IMR-90 (cell line): ENCODE measurements at regions not wholly inside any gene's neighbourhood (a gene's known extent, or its start where the extent isn't known, plus 50 kb on each side); places are given as distances from the start of the nearest gene placed in this dataset.

Experiments
- CEBPB ChIP-seq: IDR thresholded peaks from 2 replicates; pipeline ENCODE4 v1.6.1; 2012; ENCODE audit warnings: low read depth, low read length, improper control_type of control experiment
- CTCF ChIP-seq: conservative IDR thresholded peaks from 2 replicates; pipeline ENCODE4 v1.5.1; 2012; ENCODE audit warnings: mild to moderate bottlenecking, low read depth, low read length, improper control_type of control experiment
- FOS ChIP-seq: fragments of 150-350 bp; IDR thresholded peaks from 2 replicates; pipeline ENCODE4 v1.6.1; 2016; ENCODE audit warnings: low read depth, low read length
- MXI1 ChIP-seq: IDR thresholded peaks from 2 replicates; pipeline ENCODE4 v1.6.1; 2012; ENCODE audit warnings: low read depth, mild to moderate bottlenecking, low read length, moderate library complexity, borderline replicate concordance
- POLR2A ChIP-seq: IDR thresholded peaks from 2 replicates; pipeline ENCODE4 v1.6.1; 2012; ENCODE audit warnings: mild to moderate bottlenecking, low read depth, low read length
- SMC3 ChIP-seq: fragments of 150-350 bp; IDR thresholded peaks from 2 replicates; pipeline ENCODE4 v1.6.1; 2016; ENCODE audit warnings: low read depth, mild to moderate bottlenecking, antibody characterized with exemption, low read length, moderate library complexity

- TF ChIP-seq POLR2A (no peak), CTCF (no peak), SMC3 (no peak), CEBPB (no peak), FOS (no peak), MXI1 (no peak)
Measured at GRCh38 chr2:128497461-128497860, 178.8 kb upstream of the HS6ST1 start.
